Chondrocyte (in vitro differentiated cells): ENCODE measurements at regions not wholly inside any gene's neighbourhood (a gene's known extent, or its start where the extent isn't known, plus 50 kb on each side); places are given as distances from the start of the nearest gene placed in this dataset. TPM values are rescaled to one million over a fixed set of nuclear protein-coding genes. Genes with fewer than 3 reads are reported as not detected.

Experiments used
- microRNA-seq: library from miRNA; unstranded; fragments of <30 nt; microRNA quantifications from one replicate; pipeline ENCODE4 v1.2.0, GENCODE V29; 2020; ENCODE audit warnings: borderline number of aligned reads

Small RNA genes in the stretch of these regions (microRNA-seq; reads per million reads assigned to microRNA genes)
- gene MIR1303 (not detected), gene MIR3141 (not detected)
